HEK293 (cell line): ENCODE measurements at regions not wholly inside any gene's neighbourhood (a gene's known extent, or its start where the extent isn't known, plus 50 kb on each side); places are given as distances from the start of the nearest gene placed in this dataset.

Source experiments
- CTCF ChIA-PET: fragments of 350-600 bp; formaldehyde crosslinking; extraction: SDS; loops from one replicate; lab custom pipeline; 2021; ENCODE audit warnings: antibody characterized with exemption; lab: Yijun Ruan, JAX
- POLR2A ChIA-PET: fragments of 300-600 bp; formaldehyde crosslinking; extraction: SDS; loops from one replicate; lab custom pipeline; 2020; ENCODE audit warnings: antibody characterized with exemption, inconsistent platforms; lab: Yijun Ruan, JAX
- H3K27ac ChIP-seq: fragments of 200-500 bp; sonication (Bioruptor generic); 2 replicates; pipeline ENCODE4 v1.5.1; 2014; ENCODE audit warnings: low read depth, low read length, control low read depth, inconsistent platforms; ENCODE audit errors: extremely low read depth
- H3K36me3 ChIP-seq, 2 experiments: fragments of 200-500 bp in 1 of 2; sonication (Bioruptor generic) in 1 of 2; 1 replicate in 1 of 2; 2 replicates in 1 of 2; pipeline ENCODE4 v1.5.1; 2014 to 2017; ENCODE audit warnings: inconsistent platforms in 2 of 2, low read length in 2 of 2; ENCODE audit not compliant: control insufficient read depth in 2 of 2, insufficient read depth in 1 of 2
- H3K4me1 ChIP-seq: fragments of 200-500 bp; sonication (Bioruptor generic); 2 replicates; pipeline ENCODE4 v1.5.1; 2014; ENCODE audit warnings: mild to moderate bottlenecking, low read length, inconsistent platforms; ENCODE audit not compliant: control insufficient read depth, insufficient read depth
- H3K4me3 ChIP-seq: 2 replicates; pipeline ENCODE4 v1.5.1; 2011; ENCODE audit warnings: low read depth, mild to moderate bottlenecking, control low read depth, low read length, moderate library complexity
- H3K9me3 ChIP-seq: fragments of 200-500 bp; sonication (Bioruptor generic); 2 replicates; pipeline ENCODE4 v1.5.1; 2014; ENCODE audit warnings: low read depth, low read length, inconsistent platforms; ENCODE audit not compliant: control insufficient read depth, insufficient read depth
- KLF9 ChIP-seq: fragments of 450-650 bp; formaldehyde crosslinking; IDR thresholded peaks from 2 replicates; pipeline ENCODE4 v1.5.1; 2016; ENCODE audit warnings: missing biosample characterization, missing genetic modification characterization, low read depth
- TCF7L2 ChIP-seq: IDR thresholded peaks from 2 replicates; pipeline ENCODE4 v1.6.1; 2011; ENCODE audit warnings: low read depth, mild to moderate bottlenecking, inconsistent platforms, low read length, moderate library complexity, borderline replicate concordance
- ZNF112 ChIP-seq: fragments of 450-650 bp; formaldehyde crosslinking; IDR thresholded peaks from 2 replicates; pipeline ENCODE4 v1.5.0; 2017; ENCODE audit warnings: missing biosample characterization, missing genetic modification characterization
- ZNF211 ChIP-seq: fragments of 450-650 bp; formaldehyde crosslinking; IDR thresholded peaks from 2 replicates; pipeline ENCODE4 v1.5.1; 2016; ENCODE audit warnings: low read depth, missing biosample characterization, missing genetic modification characterization
- ZNF514 ChIP-seq: fragments of 450-650 bp; formaldehyde crosslinking; IDR thresholded peaks from 2 replicates; pipeline ENCODE4 v1.5.1; 2016; ENCODE audit warnings: missing biosample characterization, missing genetic modification characterization
- ZNF555 ChIP-seq: fragments of 450-650 bp; formaldehyde crosslinking; conservative IDR thresholded peaks from 2 replicates; pipeline ENCODE4 v1.5.1; 2017; ENCODE audit warnings: missing biosample characterization, mild to moderate bottlenecking, missing genetic modification characterization, inconsistent platforms
- ZNF571 ChIP-seq: fragments of 450-650 bp; formaldehyde crosslinking; IDR thresholded peaks from 2 replicates; pipeline ENCODE4 v1.5.0; 2017; ENCODE audit warnings: missing biosample characterization, missing genetic modification characterization
- ZNF585B ChIP-seq: fragments of 450-650 bp; formaldehyde crosslinking; IDR thresholded peaks from 2 replicates; pipeline ENCODE4 v1.5.1; 2016; ENCODE audit warnings: missing biosample characterization, missing genetic modification characterization
- ZNF596 ChIP-seq: fragments of 450-650 bp; IDR thresholded peaks from 2 replicates; pipeline ENCODE4 v1.5.0; 2018; ENCODE audit warnings: missing biosample characterization, mild to moderate bottlenecking, missing genetic modification characterization, moderate library complexity
- ZNF610 ChIP-seq: fragments of 450-650 bp; formaldehyde crosslinking; IDR thresholded peaks from 2 replicates; pipeline ENCODE4 v1.5.1; 2016; ENCODE audit warnings: missing biosample characterization, missing genetic modification characterization, borderline replicate concordance
- ZNF626 ChIP-seq: fragments of 450-650 bp; sonication (Bioruptor Pico); formaldehyde crosslinking; IDR thresholded peaks from 2 replicates; pipeline ENCODE4 v1.5.1; 2018; ENCODE audit warnings: missing biosample characterization, missing genetic modification characterization, inconsistent platforms
- ZNF654 ChIP-seq: fragments of 450-650 bp; formaldehyde crosslinking; IDR thresholded peaks from 2 replicates; pipeline ENCODE4 v1.5.1; 2016; ENCODE audit warnings: low read depth, missing biosample characterization, missing genetic modification characterization
- ZSCAN16 ChIP-seq: fragments of 450-650 bp; formaldehyde crosslinking; IDR thresholded peaks from 2 replicates; pipeline ENCODE4 v1.5.1; 2016; ENCODE audit warnings: missing biosample characterization, missing genetic modification characterization
- TF ChIP-seq, protein P1 (sequence below): fragments of 450-650 bp; formaldehyde crosslinking; IDR thresholded peaks from 2 replicates; pipeline ENCODE4 v1.5.1; 2017; ENCODE audit warnings: missing biosample characterization, missing genetic modification characterization
- TF ChIP-seq, protein P2 (sequence below): fragments of 450-650 bp; formaldehyde crosslinking; IDR thresholded peaks from 2 replicates; pipeline ENCODE4 v1.5.1; 2017; ENCODE audit warnings: missing biosample characterization, missing genetic modification characterization
- TF ChIP-seq, protein P3 (sequence below): fragments of 450-650 bp; formaldehyde crosslinking; IDR thresholded peaks from 2 replicates; pipeline ENCODE4 v1.5.1; 2016; ENCODE audit warnings: missing biosample characterization, missing genetic modification characterization
- TF ChIP-seq, protein P4 (sequence below): fragments of 450-650 bp; formaldehyde crosslinking; IDR thresholded peaks from 2 replicates; pipeline ENCODE4; 2016; ENCODE audit warnings: missing biosample characterization, missing genetic modification characterization
- TF ChIP-seq, protein P5 (sequence below): fragments of 450-650 bp; formaldehyde crosslinking; IDR thresholded peaks from 2 replicates; pipeline ENCODE4 v1.5.1; 2016; ENCODE audit warnings: missing biosample characterization, missing genetic modification characterization
- TF ChIP-seq, protein P6 (sequence below): fragments of 450-650 bp; formaldehyde crosslinking; IDR thresholded peaks from 2 replicates; pipeline ENCODE4 v1.5.1; 2017; ENCODE audit warnings: missing biosample characterization, missing genetic modification characterization

DNA sequence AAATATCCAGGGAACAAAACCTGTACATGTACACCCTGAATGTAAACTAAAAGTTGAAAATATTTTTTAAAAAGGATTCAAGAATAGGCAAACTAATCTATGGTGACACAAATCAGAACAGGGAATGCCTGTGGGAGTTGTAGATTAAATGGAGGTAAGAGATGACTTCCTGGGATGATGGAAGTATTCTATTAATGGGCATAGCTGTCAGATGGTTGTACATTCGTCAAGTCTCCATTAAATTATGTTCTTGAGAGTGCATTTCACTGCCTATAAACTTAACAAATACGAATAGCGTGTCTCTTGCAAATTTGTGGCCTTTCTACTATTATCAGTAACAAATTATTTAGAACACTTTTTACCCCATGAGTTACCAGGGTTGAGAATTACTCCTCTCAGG, 207.0 kb downstream of the HNMT start:
- no peak for TF ChIP-seq ZNF571 (tag by site-specific recombination)
- H3K4me3 ChIP-seq, result no peak overlapping the region
- no peaks in the 10 kb centered on the region for H3K4me1 ChIP-seq
- CTCF ChIA-PET, result no interaction called here
- H3K36me3 ChIP-seq, result no peaks in the 10 kb centered on the region
- H3K27ac ChIP-seq, result no peak overlapping the region
- no peaks in the 10 kb centered on the region for H3K9me3 ChIP-seq
- POLR2A ChIA-PET, result interaction anchor here (1.0 kb wide), 1 partner anchor 9 kb away, joined by 3 read pairs; no protein-coding TSS in a partner anchor

DNA sequence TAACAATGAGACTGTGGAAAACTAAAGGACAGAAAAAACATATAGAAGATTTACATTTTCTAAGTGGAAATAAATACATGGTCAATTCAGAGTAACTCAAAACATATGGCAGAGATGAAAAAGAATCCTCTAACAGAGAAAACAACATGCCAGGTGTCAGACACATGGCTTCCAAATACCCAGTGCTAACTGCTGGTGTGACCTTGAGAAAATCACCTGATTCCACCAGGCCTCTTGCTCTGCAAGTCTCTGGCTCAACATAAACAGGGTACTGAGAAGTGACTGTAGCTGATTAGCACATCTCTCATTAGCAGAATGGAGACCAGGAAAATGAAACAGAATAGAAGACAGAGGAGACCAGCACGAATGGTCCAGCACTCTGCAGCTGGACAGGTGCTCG, 210.8 kb downstream of the HNMT start:
- ChIA-PET POLR2A (no interaction called here), CTCF (no interaction called here)
- Histone ChIP-seq H3K4me3 (no peak overlapping the region), H3K4me1 (peaks cover 10% of the 10 kb centered on the region), H3K9me3 (no peaks in the 10 kb centered on the region), H3K27ac (no peak overlapping the region), H3K36me3 (no peaks in the 10 kb centered on the region)
- TF ChIP-seq ZNF211 (tag by site-specific recombination) (no peak), ZNF555 (tag by site-specific recombination) (no peak), TCF7L2 (no peak), ZSCAN16 (tag by site-specific recombination) (no peak), ZNF514 (tag by site-specific recombination) (no peak), ZNF654 (tag by site-specific recombination) (no peak), KLF9 (tag by site-specific recombination) (no peak), ZNF585B (tag by site-specific recombination) (no peak), ZNF112 (no peak), ZNF626 (no peak), ZNF596 (tag by site-specific recombination) (no peak), ZNF610 (no peak)
- TF ChIP-seq, protein P1, sequence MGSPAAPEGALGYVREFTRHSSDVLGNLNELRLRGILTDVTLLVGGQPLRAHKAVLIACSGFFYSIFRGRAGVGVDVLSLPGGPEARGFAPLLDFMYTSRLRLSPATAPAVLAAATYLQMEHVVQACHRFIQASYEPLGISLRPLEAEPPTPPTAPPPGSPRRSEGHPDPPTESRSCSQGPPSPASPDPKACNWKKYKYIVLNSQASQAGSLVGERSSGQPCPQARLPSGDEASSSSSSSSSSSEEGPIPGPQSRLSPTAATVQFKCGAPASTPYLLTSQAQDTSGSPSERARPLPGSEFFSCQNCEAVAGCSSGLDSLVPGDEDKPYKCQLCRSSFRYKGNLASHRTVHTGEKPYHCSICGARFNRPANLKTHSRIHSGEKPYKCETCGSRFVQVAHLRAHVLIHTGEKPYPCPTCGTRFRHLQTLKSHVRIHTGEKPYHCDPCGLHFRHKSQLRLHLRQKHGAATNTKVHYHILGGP (tag by site-specific recombination), result no peak
- TF ChIP-seq, protein P2, sequence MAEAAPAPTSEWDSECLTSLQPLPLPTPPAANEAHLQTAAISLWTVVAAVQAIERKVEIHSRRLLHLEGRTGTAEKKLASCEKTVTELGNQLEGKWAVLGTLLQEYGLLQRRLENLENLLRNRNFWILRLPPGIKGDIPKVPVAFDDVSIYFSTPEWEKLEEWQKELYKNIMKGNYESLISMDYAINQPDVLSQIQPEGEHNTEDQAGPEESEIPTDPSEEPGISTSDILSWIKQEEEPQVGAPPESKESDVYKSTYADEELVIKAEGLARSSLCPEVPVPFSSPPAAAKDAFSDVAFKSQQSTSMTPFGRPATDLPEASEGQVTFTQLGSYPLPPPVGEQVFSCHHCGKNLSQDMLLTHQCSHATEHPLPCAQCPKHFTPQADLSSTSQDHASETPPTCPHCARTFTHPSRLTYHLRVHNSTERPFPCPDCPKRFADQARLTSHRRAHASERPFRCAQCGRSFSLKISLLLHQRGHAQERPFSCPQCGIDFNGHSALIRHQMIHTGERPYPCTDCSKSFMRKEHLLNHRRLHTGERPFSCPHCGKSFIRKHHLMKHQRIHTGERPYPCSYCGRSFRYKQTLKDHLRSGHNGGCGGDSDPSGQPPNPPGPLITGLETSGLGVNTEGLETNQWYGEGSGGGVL (tag by site-specific recombination), result no peak
- TF ChIP-seq, protein P3, sequence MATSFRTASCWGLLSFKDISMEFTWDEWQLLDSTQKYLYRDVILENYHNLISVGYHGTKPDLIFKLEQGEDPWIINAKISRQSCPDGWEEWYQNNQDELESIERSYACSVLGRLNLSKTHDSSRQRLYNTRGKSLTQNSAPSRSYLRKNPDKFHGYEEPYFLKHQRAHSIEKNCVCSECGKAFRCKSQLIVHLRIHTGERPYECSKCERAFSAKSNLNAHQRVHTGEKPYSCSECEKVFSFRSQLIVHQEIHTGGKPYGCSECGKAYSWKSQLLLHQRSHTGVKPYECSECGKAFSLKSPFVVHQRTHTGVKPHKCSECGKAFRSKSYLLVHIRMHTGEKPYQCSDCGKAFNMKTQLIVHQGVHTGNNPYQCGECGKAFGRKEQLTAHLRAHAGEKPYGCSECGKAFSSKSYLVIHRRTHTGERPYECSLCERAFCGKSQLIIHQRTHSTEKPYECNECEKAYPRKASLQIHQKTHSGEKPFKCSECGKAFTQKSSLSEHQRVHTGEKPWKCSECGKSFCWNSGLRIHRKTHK (tag by site-specific recombination), result no peak
- TF ChIP-seq, protein P4, sequence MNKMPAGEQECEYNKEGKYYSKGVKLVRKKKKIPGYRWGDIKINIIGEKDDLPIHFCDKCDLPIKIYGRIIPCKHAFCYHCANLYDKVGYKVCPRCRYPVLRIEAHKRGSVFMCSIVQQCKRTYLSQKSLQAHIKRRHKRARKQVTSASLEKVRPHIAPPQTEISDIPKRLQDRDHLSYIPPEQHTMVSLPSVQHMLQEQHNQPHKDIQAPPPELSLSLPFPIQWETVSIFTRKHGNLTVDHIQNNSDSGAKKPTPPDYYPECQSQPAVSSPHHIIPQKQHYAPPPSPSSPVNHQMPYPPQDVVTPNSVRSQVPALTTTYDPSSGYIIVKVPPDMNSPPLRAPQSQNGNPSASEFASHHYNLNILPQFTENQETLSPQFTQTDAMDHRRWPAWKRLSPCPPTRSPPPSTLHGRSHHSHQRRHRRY (tag by site-specific recombination), result no peak
- TF ChIP-seq, protein P5, sequence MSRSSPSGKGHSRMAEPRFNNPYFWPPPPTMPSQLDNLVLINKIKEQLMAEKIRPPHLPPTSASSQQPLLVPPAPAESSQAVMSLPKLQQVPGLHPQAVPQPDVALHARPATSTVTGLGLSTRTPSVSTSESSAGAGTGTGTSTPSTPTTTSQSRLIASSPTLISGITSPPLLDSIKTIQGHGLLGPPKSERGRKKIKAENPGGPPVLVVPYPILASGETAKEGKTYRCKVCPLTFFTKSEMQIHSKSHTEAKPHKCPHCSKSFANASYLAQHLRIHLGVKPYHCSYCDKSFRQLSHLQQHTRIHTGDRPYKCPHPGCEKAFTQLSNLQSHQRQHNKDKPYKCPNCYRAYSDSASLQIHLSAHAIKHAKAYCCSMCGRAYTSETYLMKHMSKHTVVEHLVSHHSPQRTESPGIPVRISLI, result no peak
- TF ChIP-seq, protein P6, sequence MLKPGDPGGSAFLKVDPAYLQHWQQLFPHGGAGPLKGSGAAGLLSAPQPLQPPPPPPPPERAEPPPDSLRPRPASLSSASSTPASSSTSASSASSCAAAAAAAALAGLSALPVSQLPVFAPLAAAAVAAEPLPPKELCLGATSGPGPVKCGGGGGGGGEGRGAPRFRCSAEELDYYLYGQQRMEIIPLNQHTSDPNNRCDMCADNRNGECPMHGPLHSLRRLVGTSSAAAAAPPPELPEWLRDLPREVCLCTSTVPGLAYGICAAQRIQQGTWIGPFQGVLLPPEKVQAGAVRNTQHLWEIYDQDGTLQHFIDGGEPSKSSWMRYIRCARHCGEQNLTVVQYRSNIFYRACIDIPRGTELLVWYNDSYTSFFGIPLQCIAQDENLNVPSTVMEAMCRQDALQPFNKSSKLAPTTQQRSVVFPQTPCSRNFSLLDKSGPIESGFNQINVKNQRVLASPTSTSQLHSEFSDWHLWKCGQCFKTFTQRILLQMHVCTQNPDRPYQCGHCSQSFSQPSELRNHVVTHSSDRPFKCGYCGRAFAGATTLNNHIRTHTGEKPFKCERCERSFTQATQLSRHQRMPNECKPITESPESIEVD (tag by site-specific recombination), result no peak
